Testis (tissue), 2 donors: ENCODE measurements at regions not wholly inside any gene's neighbourhood (a gene's known extent, or its start where the extent isn't known, plus 50 kb on each side); places are given as distances from the start of the nearest gene placed in this dataset.

Experiments used
- POLR2A ChIP-seq: fragments of 450-650 bp; IDR thresholded peaks from one replicate; pipeline ENCODE4 v1.6.1; 2017; ENCODE audit warnings: antibody characterized with exemption, mild to moderate bottlenecking, moderate library complexity
- TF ChIP-seq, protein P1 (sequence below), 3 experiments: fragments of 450-650 bp in 2 of 3; fragments of 200-600 bp in 1 of 3; sonication (generic) in 1 of 3; IDR thresholded peaks; one replicate each; pipeline ENCODE4 v1.5.1; 2016 to 2019; ENCODE audit warnings: antibody characterized with exemption in 3 of 3, mild to moderate bottlenecking in 2 of 3, moderate library complexity in 1 of 3

DNA sequence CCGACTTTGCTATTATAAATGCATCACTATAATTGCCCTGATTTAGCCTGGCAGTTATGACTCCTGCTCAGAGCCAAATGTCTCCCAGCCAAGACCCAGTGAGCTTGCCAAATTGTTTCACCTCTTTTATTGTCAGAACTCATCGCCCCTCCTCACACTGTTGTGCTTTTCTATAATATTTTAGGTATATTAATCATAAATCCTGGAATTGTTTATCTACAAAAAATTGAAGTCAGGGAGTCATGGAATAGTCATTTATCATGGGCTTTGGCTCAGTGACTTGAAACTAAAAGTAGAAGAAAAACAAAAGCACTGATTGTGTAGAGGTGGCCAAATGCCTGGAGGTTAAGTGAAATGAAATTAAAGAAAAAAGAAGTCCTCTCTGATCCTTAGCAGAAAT is 85.6 kb downstream of the PFDN4 start:
- TF ChIP-seq POLR2A, result no peak
- TF ChIP-seq, protein P1, sequence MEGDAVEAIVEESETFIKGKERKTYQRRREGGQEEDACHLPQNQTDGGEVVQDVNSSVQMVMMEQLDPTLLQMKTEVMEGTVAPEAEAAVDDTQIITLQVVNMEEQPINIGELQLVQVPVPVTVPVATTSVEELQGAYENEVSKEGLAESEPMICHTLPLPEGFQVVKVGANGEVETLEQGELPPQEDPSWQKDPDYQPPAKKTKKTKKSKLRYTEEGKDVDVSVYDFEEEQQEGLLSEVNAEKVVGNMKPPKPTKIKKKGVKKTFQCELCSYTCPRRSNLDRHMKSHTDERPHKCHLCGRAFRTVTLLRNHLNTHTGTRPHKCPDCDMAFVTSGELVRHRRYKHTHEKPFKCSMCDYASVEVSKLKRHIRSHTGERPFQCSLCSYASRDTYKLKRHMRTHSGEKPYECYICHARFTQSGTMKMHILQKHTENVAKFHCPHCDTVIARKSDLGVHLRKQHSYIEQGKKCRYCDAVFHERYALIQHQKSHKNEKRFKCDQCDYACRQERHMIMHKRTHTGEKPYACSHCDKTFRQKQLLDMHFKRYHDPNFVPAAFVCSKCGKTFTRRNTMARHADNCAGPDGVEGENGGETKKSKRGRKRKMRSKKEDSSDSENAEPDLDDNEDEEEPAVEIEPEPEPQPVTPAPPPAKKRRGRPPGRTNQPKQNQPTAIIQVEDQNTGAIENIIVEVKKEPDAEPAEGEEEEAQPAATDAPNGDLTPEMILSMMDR (IDR thresholded peaks at IDR 0.05), result no peak
